Nephron (organoid): ENCODE measurements at regions not wholly inside any gene's neighbourhood (a gene's known extent, or its start where the extent isn't known, plus 50 kb on each side); places are given as distances from the start of the nearest gene placed in this dataset.
A peak's percentile ranks its signal among the peaks of the same experiment; 100 is the strongest.

Experiments used
- H3K27ac Mint-ChIP-seq, 3 experiments: 2 replicates each; pipeline ENCODE4 v1.8.0; 2020; ENCODE audit warnings: mixed read lengths in 3 of 3, mild to moderate bottlenecking in 2 of 3, moderate library complexity in 1 of 3
- H3K27me3 Mint-ChIP-seq: 2 replicates; pipeline ENCODE4 v1.8.0; 2021; ENCODE audit warnings: low read depth, mild to moderate bottlenecking, moderate library complexity, mixed read lengths
- H3K36me3 Mint-ChIP-seq: 2 replicates; pipeline ENCODE4 v1.8.0; 2020; ENCODE audit warnings: low read depth, mixed read lengths
- H3K4me1 Mint-ChIP-seq: 2 replicates; pipeline ENCODE4 v1.8.0; 2020; ENCODE audit warnings: mixed read lengths
- H3K4me3 Mint-ChIP-seq, 3 experiments: 2 replicates each; pipeline ENCODE4 v1.8.0; 2020; ENCODE audit warnings: mild to moderate bottlenecking in 3 of 3, mixed read lengths in 3 of 3, moderate library complexity in 2 of 3
- H3K9me3 Mint-ChIP-seq: 2 replicates; pipeline ENCODE4 v1.8.0; 2020; ENCODE audit warnings: mixed read lengths
- CTCF ChIP-seq, 3 experiments: fragments of 200-600 bp; sonication (generic); IDR thresholded peaks; one replicate each; pipeline ENCODE4 v1.5.0; 2021; ENCODE audit warnings: antibody characterized with exemption in 3 of 3; ENCODE audit not compliant: unreplicated experiment in 3 of 3

- H3K4me3 Mint-ChIP-seq: no peak overlapping the region
- no peaks in the 10 kb centered on the region for H3K36me3 Mint-ChIP-seq
- H3K4me1 Mint-ChIP-seq: no peaks in the 10 kb centered on the region
- no peak overlapping the region for H3K27ac Mint-ChIP-seq
- H3K9me3 Mint-ChIP-seq: no peaks in the 10 kb centered on the region
- peak; percentile 45 to 65 (median 46) for TF ChIP-seq CTCF (IDR thresholded peaks at IDR 0.05; ENCODE audit: unreplicated experiment in 3 of 3)
- H3K27me3 Mint-ChIP-seq: no peaks in the 10 kb centered on the region
Observed at GRCh38 chr5:164048359-164048926, 543.0 kb downstream of the MAT2B start.

GRCh38 chr5:164051745-164052144, 546.3 kb downstream of the MAT2B start:
- Mint-ChIP-seq H3K27ac (no peak overlapping the region), H3K27me3 (no peaks in the 10 kb centered on the region), H3K9me3 (no peaks in the 10 kb centered on the region), H3K4me3 (no peak overlapping the region), H3K4me1 (no peaks in the 10 kb centered on the region), H3K36me3 (no peaks in the 10 kb centered on the region)
- no peak for TF ChIP-seq CTCF (IDR thresholded peaks at IDR 0.05; ENCODE audit: unreplicated experiment in 3 of 3)

- Mint-ChIP-seq H3K4me3 (no peak overlapping the region), H3K27me3 (no peaks in the 10 kb centered on the region), H3K9me3 (no peaks in the 10 kb centered on the region), H3K36me3 (no peaks in the 10 kb centered on the region), H3K27ac (no peak overlapping the region), H3K4me1 (no peaks in the 10 kb centered on the region)
- TF ChIP-seq CTCF (IDR thresholded peaks at IDR 0.05; ENCODE audit: unreplicated experiment in 3 of 3): no peak
Observed at GRCh38 chr5:164052536-164053093, 547.2 kb downstream of the MAT2B start.

GRCh38 chr5:164053123-164053522, 547.7 kb downstream of the MAT2B start:
- Mint-ChIP-seq H3K27ac (no peak overlapping the region), H3K36me3 (no peaks in the 10 kb centered on the region), H3K27me3 (no peaks in the 10 kb centered on the region), H3K4me1 (no peaks in the 10 kb centered on the region), H3K9me3 (no peaks in the 10 kb centered on the region), H3K4me3 (no peak overlapping the region)
- no peak for TF ChIP-seq CTCF (IDR thresholded peaks at IDR 0.05; ENCODE audit: unreplicated experiment in 3 of 3)

GRCh38 chr5:164054461-164054860, 549.0 kb downstream of the MAT2B start:
- Mint-ChIP-seq H3K4me1 (no peaks in the 10 kb centered on the region), H3K9me3 (no peaks in the 10 kb centered on the region), H3K27me3 (no peaks in the 10 kb centered on the region), H3K27ac (no peak overlapping the region), H3K36me3 (no peaks in the 10 kb centered on the region), H3K4me3 (no peak overlapping the region)
- TF ChIP-seq CTCF (IDR thresholded peaks at IDR 0.05; ENCODE audit: unreplicated experiment in 3 of 3): no peak

GRCh38 chr5:164057121-164057520, 551.7 kb downstream of the MAT2B start:
- no peaks in the 10 kb centered on the region for H3K27me3 Mint-ChIP-seq
- no peak for TF ChIP-seq CTCF (IDR thresholded peaks at IDR 0.05; ENCODE audit: unreplicated experiment in 3 of 3)
- H3K4me3 Mint-ChIP-seq: no peak overlapping the region
- no peak overlapping the region for H3K27ac Mint-ChIP-seq
- no peaks in the 10 kb centered on the region for H3K4me1 Mint-ChIP-seq
- no peaks in the 10 kb centered on the region for H3K36me3 Mint-ChIP-seq
- no peaks in the 10 kb centered on the region for H3K9me3 Mint-ChIP-seq
